ENCODE measurements at regions not wholly inside any gene's neighbourhood (a gene's known extent, or its start where the extent isn't known, plus 50 kb on each side); places are given as distances from the start of the nearest gene placed in this dataset.
A peak's percentile ranks its signal among the peaks of the same experiment; 100 is the strongest.
"Not testable (repeated sequence)": the region's sequence is repeated elsewhere in the genome, so short reads cannot be mapped to it uniquely, and the experiment has no call there.

DNA sequence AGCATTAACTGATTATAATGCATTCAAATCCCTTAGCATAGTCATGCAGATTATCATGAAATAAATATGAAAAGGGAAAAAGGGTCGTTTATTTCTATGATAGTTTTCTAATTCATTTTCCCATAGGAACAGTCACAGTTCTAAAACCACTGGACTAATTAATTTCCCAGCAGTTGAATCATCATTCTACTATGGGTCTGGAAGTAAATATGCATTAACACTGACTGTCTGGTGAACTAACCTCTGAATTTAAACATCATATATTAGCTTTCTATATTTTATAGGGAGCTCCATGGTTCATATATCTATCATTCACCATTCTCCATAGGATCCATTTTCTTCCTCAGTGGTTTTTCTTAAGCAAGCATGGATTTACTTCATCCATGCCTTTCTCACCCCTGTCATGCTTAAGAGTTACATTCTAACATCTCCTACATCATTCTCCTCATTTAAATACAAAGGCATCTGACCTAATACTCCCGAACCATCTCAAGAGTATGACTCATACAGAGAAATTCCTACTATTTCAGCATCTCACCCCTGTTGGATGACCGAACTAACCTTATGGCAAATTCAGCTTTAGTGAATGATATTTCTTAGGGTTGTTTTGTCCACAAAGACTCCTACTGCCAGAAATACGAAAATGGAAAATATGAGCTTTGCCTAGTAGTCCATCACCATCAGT is 198.7 kb upstream of the ADAMTS3 start:
- DNase-seq = no peak

GRCh38 chr4:72765788-72766187 is 196.8 kb upstream of the ADAMTS3 start:
- DNase-seq = not testable (repeated sequence)

- DNase-seq = no peak
Measured at GRCh38 chr4:72761368-72762038, 192.5 kb upstream of the ADAMTS3 start.

GRCh38 chr4:72753414-72753813 is 184.4 kb upstream of the ADAMTS3 start:
- DNase-seq = not testable (repeated sequence)

DNA sequence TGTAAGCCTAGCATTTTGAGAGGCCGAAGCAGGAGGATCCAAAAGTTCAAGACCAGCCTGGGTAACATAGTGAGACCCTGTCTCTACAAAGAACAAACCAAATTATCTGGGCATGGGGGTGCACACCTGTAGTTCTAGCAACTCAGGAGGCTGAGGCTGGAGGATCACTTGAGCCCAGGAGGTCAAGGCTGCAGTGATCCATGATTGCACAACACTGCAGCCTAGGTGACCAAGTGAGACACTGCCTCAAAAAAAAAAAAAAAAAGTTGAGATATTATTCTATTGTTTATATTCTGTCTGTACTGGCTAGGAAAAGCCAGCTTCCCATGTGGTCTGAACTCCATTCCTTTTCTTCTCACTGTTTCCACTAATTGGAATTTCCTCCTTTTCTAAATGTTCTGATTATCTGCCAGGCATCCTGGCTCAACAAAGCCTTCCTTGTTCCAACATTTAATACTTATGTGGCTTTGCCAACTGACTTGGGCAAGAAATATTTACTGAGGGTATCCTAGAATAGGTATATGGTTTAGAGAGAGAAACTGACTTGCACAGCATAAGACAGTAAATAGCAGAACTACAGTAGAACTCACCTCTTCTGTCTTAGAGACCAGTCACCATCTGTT is 175.2 kb upstream of the ADAMTS3 start:
- no peak for DNase-seq

DNA sequence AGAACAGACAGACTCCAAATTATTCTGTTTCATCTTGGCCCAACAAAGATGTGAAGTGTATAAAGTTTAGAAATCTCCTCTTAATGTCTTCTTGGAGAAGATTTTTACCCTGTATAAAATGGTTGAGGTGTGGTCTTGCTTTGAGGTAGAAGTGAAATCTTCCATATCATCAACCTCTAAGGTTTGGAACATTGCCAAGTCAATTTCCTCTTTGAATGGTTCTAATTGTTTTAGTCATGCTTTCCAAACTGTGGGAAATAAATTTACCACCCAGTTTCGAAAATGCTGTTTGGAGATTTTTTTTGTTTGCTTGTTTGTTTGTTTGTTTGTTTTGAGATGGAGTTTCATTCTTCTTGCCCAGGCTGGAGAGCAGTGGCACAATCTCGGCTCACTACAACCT is 174.1 kb upstream of the ADAMTS3 start:
- no peak for DNase-seq

DNA sequence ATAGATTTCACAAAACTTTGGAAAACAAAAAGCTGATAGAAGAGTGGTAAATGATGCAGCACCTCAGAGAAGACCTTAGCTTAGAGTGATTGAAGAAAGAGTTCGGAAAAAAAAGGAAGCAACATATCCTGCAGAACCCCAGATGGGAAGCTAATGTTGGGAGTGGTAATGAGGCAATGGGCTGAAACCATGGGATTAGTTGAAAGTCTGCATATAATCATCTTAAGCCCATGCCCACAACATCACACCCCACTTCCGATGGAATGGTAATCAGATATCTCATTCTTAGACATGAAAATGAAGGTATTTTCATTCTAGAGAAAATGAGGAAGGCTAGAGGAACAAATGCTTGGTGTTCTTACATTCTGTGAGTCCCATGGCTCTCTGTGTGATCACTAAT is 146.3 kb upstream of the ADAMTS3 start:
- no peak for DNase-seq

DNA sequence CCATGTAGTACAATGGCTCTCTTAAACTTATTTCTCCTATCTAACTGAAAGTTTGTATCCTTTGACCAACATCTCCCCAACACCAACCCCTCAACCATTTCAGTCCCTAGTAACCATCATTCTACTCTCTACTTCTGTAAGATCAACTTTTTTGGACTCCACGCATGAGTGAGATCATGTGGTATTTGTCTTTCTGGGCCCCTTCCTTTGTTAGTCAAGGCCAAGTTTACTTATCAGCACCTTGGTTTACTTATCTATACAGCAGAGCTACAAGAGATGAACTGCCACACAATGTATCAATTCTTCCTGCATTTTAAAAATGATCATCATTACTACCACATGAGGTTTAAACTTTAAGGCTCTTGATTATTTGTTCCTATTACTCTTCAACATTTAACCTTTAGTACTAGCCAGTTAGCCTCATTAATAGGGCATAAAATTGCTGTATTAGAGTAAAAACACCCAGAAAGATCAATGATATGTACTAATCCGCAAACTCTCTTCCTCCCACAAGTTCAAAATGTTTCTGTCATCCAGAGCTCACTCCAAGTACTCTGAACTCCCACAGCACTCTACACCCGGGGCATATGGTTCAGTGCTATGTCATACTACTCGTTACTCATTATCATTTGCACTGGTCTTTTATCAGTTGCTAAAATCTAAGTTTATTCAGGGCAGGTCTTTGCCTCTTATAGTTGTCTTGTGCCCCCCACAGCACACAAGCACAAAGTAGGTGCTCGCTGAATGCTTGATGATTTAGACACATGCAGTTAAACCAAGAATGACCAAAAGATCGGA is 145.7 kb upstream of the ADAMTS3 start:
- DNase-seq = no peak

- no peak for DNase-seq
Measured at GRCh38 chr4:72712997-72713396, 144.0 kb upstream of the ADAMTS3 start.

DNA sequence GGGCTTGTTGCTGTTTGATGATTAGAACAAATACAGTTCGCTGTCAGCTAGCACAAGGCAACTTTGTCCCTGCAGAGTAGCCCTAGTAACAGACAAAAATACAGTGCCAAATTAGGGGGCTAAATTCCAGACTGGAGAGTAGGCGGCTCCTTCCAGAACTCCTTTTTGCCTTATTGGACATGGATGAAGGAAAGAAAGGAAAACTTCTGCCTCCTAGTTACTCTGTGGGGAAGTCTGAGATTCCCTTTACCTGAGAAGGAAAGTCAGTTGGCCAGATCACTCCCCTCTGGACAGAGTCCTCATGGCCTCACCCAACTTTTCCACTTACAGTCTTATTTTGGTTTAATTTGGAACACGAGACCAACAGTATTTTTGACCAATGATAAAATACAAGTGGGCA is 140.5 kb upstream of the ADAMTS3 start:
- no peak for DNase-seq

DNA sequence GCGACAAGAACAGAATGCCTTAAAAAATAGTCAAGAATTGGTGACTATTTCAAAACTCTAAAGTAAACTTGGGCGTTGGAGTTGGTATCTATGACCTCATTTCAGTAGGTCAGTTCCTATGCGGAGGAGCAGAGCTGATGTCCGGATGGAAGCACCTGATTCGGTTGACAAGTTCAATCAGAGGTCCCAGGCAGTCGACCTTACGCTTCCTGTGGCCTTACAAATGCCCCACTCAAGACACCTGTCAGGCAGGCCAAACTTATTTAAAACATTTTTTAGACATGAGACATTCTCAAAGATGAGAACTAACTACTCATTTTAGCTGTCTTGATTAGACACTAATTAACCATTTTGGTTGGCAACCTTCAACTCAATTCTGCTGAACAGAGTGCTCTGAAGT is 137.7 kb upstream of the ADAMTS3 start:
- DNase-seq = no peak

GRCh38 chr4:72704925-72705640 is 136.1 kb upstream of the ADAMTS3 start:
- not testable (repeated sequence) for DNase-seq

DNA sequence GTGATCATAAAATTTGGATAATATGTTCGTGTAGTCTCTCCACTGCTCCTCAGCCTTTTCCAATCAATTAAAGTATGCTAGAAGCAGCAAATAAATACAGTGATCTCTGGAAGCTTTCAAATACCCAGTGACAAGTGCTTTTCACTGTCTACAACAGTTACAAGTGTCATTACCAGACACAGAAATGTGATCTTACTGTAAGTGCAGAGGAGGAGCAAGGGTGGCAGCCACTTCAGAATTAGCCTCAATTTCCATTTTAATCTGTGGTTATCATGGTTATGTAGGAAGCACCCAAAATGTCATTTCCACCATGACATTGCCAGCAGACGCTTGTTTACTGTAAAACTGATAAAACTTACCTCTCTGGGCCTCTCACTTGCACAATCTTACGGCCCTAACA is 133.9 kb upstream of the ADAMTS3 start:
- no peak for DNase-seq

- peak; percentile 11 for DNase-seq
Measured at GRCh38 chr4:72701987-72702819, 133.2 kb upstream of the ADAMTS3 start.

- DNase-seq = no peak
Measured at GRCh38 chr4:72690771-72691170, 121.8 kb upstream of the ADAMTS3 start.

DNA sequence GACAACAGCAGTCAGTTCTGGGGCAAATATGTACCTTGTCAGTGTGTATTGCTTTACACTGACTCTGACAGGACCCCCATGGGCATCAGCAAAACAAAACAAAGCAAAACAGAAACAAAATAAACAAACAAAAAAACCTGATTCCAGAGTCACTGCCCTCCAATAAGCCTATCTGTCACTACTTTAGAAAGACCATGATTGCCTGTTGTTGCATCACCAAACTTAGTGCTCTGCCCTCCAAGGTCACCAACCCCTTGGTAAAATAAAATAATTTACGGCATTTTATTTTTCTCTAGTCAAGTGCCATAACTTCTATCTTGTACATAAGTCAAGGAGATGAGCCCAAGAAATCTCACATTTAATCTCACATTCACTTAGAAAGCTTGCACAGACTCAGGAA is 120.9 kb upstream of the ADAMTS3 start:
- DNase-seq = no peak

- not testable (repeated sequence) for DNase-seq
Measured at GRCh38 chr4:72686390-72686789, 117.4 kb upstream of the ADAMTS3 start.

GRCh38 chr4:72679666-72680065 is 110.6 kb upstream of the ADAMTS3 start:
- DNase-seq = no peak

GRCh38 chr4:72677886-72678285 is 108.9 kb upstream of the ADAMTS3 start:
- DNase-seq = no peak

DNA sequence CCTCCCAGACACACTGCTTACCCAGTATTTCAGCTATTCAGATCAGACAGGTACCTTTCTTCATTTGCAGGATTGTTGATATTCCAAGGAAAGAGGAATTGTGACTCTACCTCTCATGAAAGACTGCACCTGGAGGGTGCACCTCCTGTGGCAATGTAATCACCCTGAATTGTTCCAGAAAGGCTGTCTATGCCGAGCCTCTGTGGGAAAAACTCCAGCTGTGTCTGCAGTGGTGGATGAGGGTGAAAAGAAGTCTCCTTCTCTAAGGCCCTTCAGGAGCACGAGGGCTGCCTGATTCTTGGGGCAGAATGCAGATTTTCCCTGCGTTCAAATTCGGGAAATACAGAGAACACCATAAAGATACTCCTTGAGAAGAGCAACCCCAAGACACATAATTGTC is 108.2 kb upstream of the ADAMTS3 start:
- no peak for DNase-seq

DNA sequence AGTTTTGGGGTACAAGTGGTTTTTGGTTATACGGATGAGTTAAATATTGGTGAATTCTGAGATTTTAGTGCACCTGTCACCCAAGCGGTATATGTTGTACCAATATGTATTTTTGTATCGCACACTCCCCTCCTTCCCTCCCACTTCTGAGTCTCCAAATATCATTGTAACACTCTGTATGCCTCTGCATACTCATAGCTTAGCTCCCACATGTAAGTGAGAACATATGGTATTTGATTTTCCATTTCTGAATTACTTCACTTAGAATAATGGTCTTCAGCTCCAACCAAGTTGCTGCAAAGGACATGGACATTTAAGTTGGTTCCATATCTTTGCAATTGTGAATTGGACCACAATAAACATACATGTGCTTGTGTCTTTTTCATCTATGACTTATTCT is 103.0 kb upstream of the ADAMTS3 start:
- DNase-seq = no peak

DNA sequence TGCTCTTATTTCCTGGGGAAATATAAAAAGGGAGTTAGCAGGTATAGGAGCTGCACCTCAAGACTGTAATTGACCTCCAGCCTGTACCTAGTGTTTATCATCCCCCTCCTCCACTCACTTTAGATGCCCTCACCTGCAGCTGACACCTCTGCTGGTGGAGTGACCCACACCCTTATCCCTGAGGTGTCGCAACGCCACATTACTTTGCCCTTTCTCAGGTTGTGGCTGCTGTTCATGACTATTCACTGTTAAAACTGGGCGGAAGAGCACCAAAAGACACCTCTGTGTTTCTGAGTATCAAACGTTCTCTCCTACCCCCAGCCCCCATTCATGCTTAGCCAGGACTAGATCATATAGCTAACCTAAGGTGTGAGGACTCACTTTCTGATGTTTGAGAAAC is 101.5 kb upstream of the ADAMTS3 start:
- DNase-seq = no peak

Data from NCI-H748 treated with DMSO at 0.1 percent for 48 hours (cell line).